HUES64 (cell line): ENCODE measurements at regions not wholly inside any gene's neighbourhood (a gene's known extent, or its start where the extent isn't known, plus 50 kb on each side); places are given as distances from the start of the nearest gene placed in this dataset.
"Not testable (repeated sequence)": the region's sequence is repeated elsewhere in the genome, so short reads cannot be mapped to it uniquely, and the experiment has no call there.

ENCODE experiments used
- H3K27ac ChIP-seq: 2 replicates; pipeline ENCODE4 v1.7.0; 2013; ENCODE audit warnings: low read depth, low read length, inconsistent platforms
- H3K27me3 ChIP-seq: 2 replicates; pipeline ENCODE4 v1.6.1; 2013; ENCODE audit warnings: mild to moderate bottlenecking, low read length; ENCODE audit not compliant: insufficient read depth
- H3K36me3 ChIP-seq: 2 replicates; pipeline ENCODE4 v1.6.1; 2013; ENCODE audit warnings: mild to moderate bottlenecking, low read length; ENCODE audit not compliant: insufficient read depth
- H3K4me1 ChIP-seq: 2 replicates; pipeline ENCODE4 v1.6.1; 2013; ENCODE audit warnings: mild to moderate bottlenecking, low read length, moderate library complexity; ENCODE audit not compliant: insufficient read depth
- H3K4me3 ChIP-seq: 2 replicates; pipeline ENCODE4 v1.5.1; 2013; ENCODE audit warnings: mild to moderate bottlenecking, low read length, moderate library complexity
- H3K9ac ChIP-seq: 2 replicates; pipeline ENCODE4 v1.6.1; 2013; ENCODE audit warnings: mild to moderate bottlenecking, low read depth, low read length
- H3K9me3 ChIP-seq: 2 replicates; pipeline ENCODE4 v1.6.1; 2013; ENCODE audit warnings: low read depth, low read length; ENCODE audit not compliant: insufficient read depth
- WGBS: fragments of 150-250, 120-280 bp; methylation state at CpG from one replicate; pipeline ENCODE4 v1.1.7; 2013; ENCODE audit warnings: missing lambda C conversion rate; 5-methylcytosine and 5-hydroxymethylcytosine counted together

- Histone ChIP-seq H3K27ac (no peak overlapping the region), H3K9me3 (0 out of 2 replicates have a peak, but pooled peaks cover under 1% of the 10 kb centered on the region), H3K27me3 (no peaks in the 10 kb centered on the region), H3K36me3 (no peaks in the 10 kb centered on the region), H3K4me1 (no peaks in the 10 kb centered on the region), H3K9ac (no peak overlapping the region), H3K4me3 (no peak overlapping the region)
- 75% methylated on average over 4 of the region's 4 CpGs for WGBS
Measured at GRCh38 chr3:69665026-69665737, 74.1 kb upstream of the MITF start.

- WGBS: 97% methylated on average over 36 of the region's 36 CpGs
- H3K4me3 ChIP-seq: no peak overlapping the region
- H3K4me1 ChIP-seq: no peaks in the 10 kb centered on the region
- no peak overlapping the region for H3K27ac ChIP-seq
- H3K36me3 ChIP-seq: no peaks in the 10 kb centered on the region
- no peaks in the 10 kb centered on the region for H3K27me3 ChIP-seq
- H3K9me3 ChIP-seq: peaks cover 9% of the 10 kb centered on the region
- H3K9ac ChIP-seq: no peak overlapping the region
Measured at GRCh38 chr3:69660631-69661030, 78.6 kb upstream of the MITF start.

- peaks cover 9% of the 10 kb centered on the region for H3K9me3 ChIP-seq
- H3K4me3 ChIP-seq: no peak overlapping the region
- H3K27ac ChIP-seq: no peak overlapping the region
- no peaks in the 10 kb centered on the region for H3K4me1 ChIP-seq
- no peak overlapping the region for H3K9ac ChIP-seq
- H3K36me3 ChIP-seq: no peaks in the 10 kb centered on the region
- 83% methylated on average over 9 of the region's 9 CpGs for WGBS
- no peaks in the 10 kb centered on the region for H3K27me3 ChIP-seq
Measured at GRCh38 chr3:69659180-69659910, 79.9 kb upstream of the MITF start.

- Histone ChIP-seq H3K36me3 (no peaks in the 10 kb centered on the region), H3K9ac (no peak overlapping the region), H3K9me3 (peaks cover 9% of the 10 kb centered on the region), H3K4me1 (no peaks in the 10 kb centered on the region), H3K27me3 (no peaks in the 10 kb centered on the region), H3K27ac (no peak overlapping the region), H3K4me3 (no peak overlapping the region)
- WGBS: 87% methylated on average over 3 of the region's 4 CpGs
Measured at GRCh38 chr3:69658514-69659140, 80.6 kb upstream of the MITF start.

- not testable (repeated sequence) for H3K9ac ChIP-seq, H3K4me1 ChIP-seq, H3K9me3 ChIP-seq, H3K36me3 ChIP-seq, H3K27me3 ChIP-seq, H3K4me3 ChIP-seq, H3K27ac ChIP-seq
- 92% methylated on average over 3 of the region's 3 CpGs for WGBS
Measured at GRCh38 chr3:69657030-69657429, 82.2 kb upstream of the MITF start.

GRCh38 chr3:69651765-69652164, 87.5 kb upstream of the MITF start:
- Histone ChIP-seq H3K9me3 (no peaks in the 10 kb centered on the region), H3K4me3 (no peak overlapping the region), H3K27ac (no peak overlapping the region), H3K9ac (no peak overlapping the region), H3K4me1 (peaks cover 6% of the 10 kb centered on the region; the same call in 1 of the 2 replicates), H3K27me3 (no peaks in the 10 kb centered on the region), H3K36me3 (no peaks in the 10 kb centered on the region)
- 91% methylated on average over 3 of the region's 3 CpGs for WGBS

GRCh38 chr3:69650066-69650419, 89.2 kb upstream of the MITF start:
- Histone ChIP-seq H3K9ac (no peak overlapping the region), H3K4me3 (no peak overlapping the region), H3K36me3 (no peaks in the 10 kb centered on the region), H3K4me1 (peaks cover 6% of the 10 kb centered on the region; the same call in 1 of the 2 replicates), H3K27me3 (no peaks in the 10 kb centered on the region), H3K27ac (no peak overlapping the region), H3K9me3 (no peaks in the 10 kb centered on the region)
- 100% methylated on average over 1 of the region's 1 CpG for WGBS

- Histone ChIP-seq H3K27ac (no peak overlapping the region), H3K27me3 (no peaks in the 10 kb centered on the region), H3K9ac (no peak overlapping the region), H3K4me1 (peaks cover 6% of the 10 kb centered on the region; the same call in 1 of the 2 replicates), H3K36me3 (no peaks in the 10 kb centered on the region), H3K9me3 (no peaks in the 10 kb centered on the region), H3K4me3 (no peak overlapping the region)
- WGBS: 93% methylated on average over 7 of the region's 7 CpGs
Measured at GRCh38 chr3:69649120-69650065, 89.9 kb upstream of the MITF start.

GRCh38 chr3:69648126-69648525, 91.1 kb upstream of the MITF start:
- Histone ChIP-seq H3K36me3 (no peaks in the 10 kb centered on the region), H3K9ac (no peak overlapping the region), H3K4me3 (no peak overlapping the region), H3K4me1 (peaks cover 6% of the 10 kb centered on the region; the same call in 1 of the 2 replicates), H3K27me3 (no peaks in the 10 kb centered on the region), H3K27ac (no peak overlapping the region), H3K9me3 (no peaks in the 10 kb centered on the region)
- 83% methylated on average over 2 of the region's 2 CpGs for WGBS

- Histone ChIP-seq H3K27ac (no peak overlapping the region), H3K36me3 (no peaks in the 10 kb centered on the region), H3K27me3 (no peaks in the 10 kb centered on the region), H3K4me1 (peaks cover 6% of the 10 kb centered on the region; the same call in 1 of the 2 replicates), H3K9me3 (no peaks in the 10 kb centered on the region), H3K9ac (no peak overlapping the region), H3K4me3 (no peak overlapping the region)
- WGBS: 94% methylated on average over 2 of the region's 3 CpGs
Measured at GRCh38 chr3:69647511-69648110, 91.7 kb upstream of the MITF start.
